22Rv1 (cell line): ENCODE measurements at regions not wholly inside any gene's neighbourhood (a gene's known extent, or its start where the extent isn't known, plus 50 kb on each side); places are given as distances from the start of the nearest gene placed in this dataset.

Source experiments
- H3K27ac ChIP-seq: fragments of 450-650 bp; 2 replicates; pipeline ENCODE4 v1.5.1; 2017
- CTCF ChIP-seq: fragments of 450-650 bp; IDR thresholded peaks from 2 replicates; pipeline ENCODE4 v1.5.1; 2017; ENCODE audit warnings: mild to moderate bottlenecking
- ZFX ChIP-seq: fragments of 450-650 bp; IDR thresholded peaks from 2 replicates; pipeline ENCODE4 v1.6.1; 2017; ENCODE audit warnings: antibody characterized with exemption, borderline replicate concordance

DNA sequence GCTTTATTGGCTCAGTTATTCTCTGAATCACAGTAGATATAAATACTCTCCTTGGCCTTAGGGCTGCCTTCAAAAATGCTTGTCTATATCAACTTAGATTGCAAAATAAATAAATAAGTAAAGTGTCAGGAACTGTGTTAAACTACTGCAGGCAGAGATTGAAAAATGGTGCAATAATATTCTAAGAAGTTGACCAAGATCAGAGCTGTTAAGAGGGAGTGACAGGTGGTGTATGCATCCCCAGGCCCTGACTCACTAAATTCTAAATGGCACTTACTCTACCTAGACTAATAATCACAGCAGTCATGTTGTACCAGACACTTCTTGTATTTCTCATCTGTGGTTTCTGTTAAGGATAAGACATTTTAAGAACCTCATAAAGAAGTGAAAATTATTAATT is 235.1 kb upstream of the SPOCK3 start:
- no peak for TF ChIP-seq ZFX
- no peak for TF ChIP-seq CTCF
- no peak overlapping the region for H3K27ac ChIP-seq

- no peak overlapping the region for H3K27ac ChIP-seq
- TF ChIP-seq ZFX (no peak), CTCF (no peak)
Observed at GRCh38 chr4:167475951-167476350, 241.7 kb upstream of the SPOCK3 start.

GRCh38 chr4:167492007-167492406 is 257.7 kb upstream of the SPOCK3 start:
- no peak for TF ChIP-seq ZFX
- H3K27ac ChIP-seq = no peak overlapping the region

DNA sequence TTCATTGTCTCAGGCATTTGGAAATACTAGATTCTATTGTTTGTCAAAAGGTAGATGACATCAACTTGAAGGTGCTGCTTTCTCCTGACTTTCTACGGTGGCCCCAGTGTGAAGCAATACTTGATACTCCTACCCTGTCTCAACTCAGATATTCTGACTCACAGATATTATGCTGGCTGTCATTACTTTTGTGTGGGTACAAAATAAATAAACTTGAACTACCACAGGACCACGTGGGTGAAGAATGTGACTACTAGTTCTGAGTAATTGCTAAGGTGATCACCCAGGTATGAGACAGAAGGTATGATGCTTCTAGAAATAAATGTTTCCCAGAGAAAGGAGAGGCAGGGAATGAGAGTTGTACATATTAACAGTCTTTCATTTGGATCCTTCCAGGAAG is 275.3 kb upstream of the SPOCK3 start:
- TF ChIP-seq CTCF (no peak), ZFX (no peak)
- H3K27ac ChIP-seq = no peak overlapping the region

DNA sequence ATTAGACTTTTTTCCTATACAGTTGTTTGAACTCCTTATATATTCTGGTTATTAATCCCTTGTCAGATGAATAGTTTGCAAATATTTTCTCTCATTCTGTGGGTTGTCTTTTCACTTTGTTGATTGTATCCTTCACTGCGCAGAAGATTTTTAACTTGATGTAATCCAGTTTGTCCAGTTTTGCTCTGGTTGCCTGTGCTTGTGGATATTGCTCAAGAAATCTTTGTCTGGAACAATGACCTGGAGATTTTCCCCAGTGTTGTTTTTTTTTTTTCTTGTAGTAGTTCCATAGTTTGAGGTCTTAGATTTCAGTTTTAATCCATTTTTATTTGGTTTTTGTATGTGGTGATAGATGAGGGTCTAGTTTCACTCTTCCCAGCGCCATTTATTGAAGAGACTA is 289.8 kb upstream of the SPOCK3 start:
- TF ChIP-seq CTCF (no peak), ZFX (no peak)
- no peak overlapping the region for H3K27ac ChIP-seq

DNA sequence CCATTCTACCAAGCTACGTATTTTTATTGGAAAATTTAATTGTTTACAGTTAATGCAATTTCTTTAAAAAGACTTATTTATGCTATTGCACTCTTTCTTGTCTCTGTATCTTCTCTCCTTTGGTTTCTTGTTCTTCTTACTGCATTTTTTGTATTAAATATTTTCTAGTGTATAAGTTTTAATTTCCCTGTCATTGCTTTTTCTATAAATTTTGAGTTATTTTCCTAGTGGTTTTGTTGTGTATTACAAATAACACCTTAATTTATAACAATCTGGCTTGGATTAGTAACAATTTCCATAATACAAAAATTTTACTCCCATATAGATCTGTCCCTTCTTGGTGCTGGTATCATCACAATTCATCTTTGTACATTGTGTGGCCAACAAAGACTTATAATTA is 303.5 kb upstream of the SPOCK3 start:
- no peak overlapping the region for H3K27ac ChIP-seq
- no peak for TF ChIP-seq ZFX
- TF ChIP-seq CTCF = no peak

DNA sequence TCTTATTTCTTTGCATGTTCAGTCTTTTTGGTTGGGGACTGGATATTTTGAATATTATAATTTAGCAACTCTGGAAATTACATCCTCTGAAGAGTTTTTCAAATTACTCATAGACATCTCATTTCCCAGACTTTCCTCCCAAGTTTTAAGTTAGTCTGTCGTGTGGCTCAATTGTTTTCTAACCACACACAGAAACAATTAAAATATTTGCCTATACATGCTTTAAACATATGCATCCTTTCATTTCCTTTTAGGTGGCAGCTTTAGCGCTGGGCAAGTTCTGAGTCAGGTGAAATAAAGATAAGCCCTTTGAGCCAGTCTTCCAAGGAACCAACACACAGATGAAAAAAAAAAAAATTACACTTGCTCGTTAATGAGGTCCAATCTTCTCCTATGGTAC is 307.0 kb upstream of the SPOCK3 start:
- no peak overlapping the region for H3K27ac ChIP-seq
- no peak for TF ChIP-seq ZFX
- TF ChIP-seq CTCF = no peak

DNA sequence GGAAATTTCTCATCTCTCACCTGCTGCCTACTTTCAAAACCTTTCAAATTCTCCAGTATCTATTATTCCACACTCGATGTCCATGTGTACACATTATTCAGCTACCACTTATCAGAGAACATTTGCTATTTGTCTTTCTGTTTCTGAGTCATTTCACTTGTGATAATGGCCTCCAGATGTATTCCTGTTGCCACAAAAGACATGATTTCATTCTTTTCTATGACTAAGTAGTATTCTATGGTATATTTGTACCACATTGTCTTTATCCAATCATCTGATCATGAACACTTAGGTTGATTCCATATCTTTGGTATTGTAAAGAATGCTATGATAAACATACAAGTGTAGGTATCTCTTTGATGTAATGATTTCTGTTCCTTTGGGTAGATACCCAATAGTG is 310.1 kb upstream of the SPOCK3 start:
- TF ChIP-seq CTCF (no peak), ZFX (no peak)
- H3K27ac ChIP-seq = no peak overlapping the region
